22Rv1 (cell line): ENCODE measurements at regions not wholly inside any gene's neighbourhood (a gene's known extent, or its start where the extent isn't known, plus 50 kb on each side); places are given as distances from the start of the nearest gene placed in this dataset.

Experiments used
- H3K27ac ChIP-seq: fragments of 450-650 bp; 2 replicates; pipeline ENCODE4 v1.5.1; 2017
- ZFX ChIP-seq: fragments of 450-650 bp; IDR thresholded peaks from 2 replicates; pipeline ENCODE4 v1.6.1; 2017; ENCODE audit warnings: antibody characterized with exemption, borderline replicate concordance
- TF ChIP-seq, protein P1 (sequence below): fragments of 450-650 bp; IDR thresholded peaks from 2 replicates; pipeline ENCODE4 v1.5.1; 2017; ENCODE audit warnings: mild to moderate bottlenecking

DNA sequence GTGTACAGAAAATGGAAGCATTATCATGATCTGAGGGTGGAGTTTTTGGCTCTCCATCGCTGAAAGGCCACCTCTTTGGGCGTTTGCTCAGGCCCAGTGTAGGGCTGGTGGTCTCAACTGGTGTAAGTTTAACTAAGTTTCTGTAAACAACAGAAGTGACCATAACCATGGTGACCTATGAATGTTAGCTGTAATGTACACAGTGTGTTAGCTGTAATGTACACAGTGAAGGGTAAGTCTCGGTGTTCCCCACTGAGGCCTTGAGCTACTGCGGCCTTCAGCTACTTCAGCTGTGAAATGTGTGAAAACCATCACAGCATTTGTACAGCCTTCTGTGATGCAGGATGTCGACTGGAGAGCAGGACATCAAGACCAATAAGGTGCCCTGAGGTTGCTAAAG is 185.2 kb downstream of the MYLK4 start:
- no peak overlapping the region for H3K27ac ChIP-seq
- TF ChIP-seq, protein P1, sequence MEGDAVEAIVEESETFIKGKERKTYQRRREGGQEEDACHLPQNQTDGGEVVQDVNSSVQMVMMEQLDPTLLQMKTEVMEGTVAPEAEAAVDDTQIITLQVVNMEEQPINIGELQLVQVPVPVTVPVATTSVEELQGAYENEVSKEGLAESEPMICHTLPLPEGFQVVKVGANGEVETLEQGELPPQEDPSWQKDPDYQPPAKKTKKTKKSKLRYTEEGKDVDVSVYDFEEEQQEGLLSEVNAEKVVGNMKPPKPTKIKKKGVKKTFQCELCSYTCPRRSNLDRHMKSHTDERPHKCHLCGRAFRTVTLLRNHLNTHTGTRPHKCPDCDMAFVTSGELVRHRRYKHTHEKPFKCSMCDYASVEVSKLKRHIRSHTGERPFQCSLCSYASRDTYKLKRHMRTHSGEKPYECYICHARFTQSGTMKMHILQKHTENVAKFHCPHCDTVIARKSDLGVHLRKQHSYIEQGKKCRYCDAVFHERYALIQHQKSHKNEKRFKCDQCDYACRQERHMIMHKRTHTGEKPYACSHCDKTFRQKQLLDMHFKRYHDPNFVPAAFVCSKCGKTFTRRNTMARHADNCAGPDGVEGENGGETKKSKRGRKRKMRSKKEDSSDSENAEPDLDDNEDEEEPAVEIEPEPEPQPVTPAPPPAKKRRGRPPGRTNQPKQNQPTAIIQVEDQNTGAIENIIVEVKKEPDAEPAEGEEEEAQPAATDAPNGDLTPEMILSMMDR: no peak
- TF ChIP-seq ZFX: no peak

DNA sequence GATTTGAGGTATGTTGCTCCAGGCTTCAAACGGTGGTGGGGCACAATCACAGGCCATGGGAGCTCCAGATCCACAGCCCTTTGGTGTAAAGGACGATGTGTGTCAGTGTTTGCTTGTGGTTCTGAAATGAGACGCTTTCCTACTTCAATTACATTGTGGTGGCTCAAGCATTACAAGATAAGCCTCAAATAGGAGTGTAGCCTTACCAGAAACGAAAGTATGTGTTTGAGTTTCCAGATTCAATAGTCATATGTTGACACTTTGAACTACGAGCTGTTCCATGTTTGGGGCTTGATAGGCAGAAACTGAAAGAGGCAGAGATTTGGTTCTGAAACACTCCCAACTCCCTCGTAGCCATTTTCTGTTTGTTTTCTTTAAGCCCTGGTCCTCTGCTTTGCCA is 187.1 kb downstream of the MYLK4 start:
- no peak for TF ChIP-seq ZFX
- TF ChIP-seq, protein P1: no peak
- no peak overlapping the region for H3K27ac ChIP-seq

GRCh38 chr6:2562721-2563451 is 187.8 kb downstream of the MYLK4 start:
- H3K27ac ChIP-seq: no peak overlapping the region
- TF ChIP-seq ZFX: no peak
- TF ChIP-seq, protein P1: no peak

DNA sequence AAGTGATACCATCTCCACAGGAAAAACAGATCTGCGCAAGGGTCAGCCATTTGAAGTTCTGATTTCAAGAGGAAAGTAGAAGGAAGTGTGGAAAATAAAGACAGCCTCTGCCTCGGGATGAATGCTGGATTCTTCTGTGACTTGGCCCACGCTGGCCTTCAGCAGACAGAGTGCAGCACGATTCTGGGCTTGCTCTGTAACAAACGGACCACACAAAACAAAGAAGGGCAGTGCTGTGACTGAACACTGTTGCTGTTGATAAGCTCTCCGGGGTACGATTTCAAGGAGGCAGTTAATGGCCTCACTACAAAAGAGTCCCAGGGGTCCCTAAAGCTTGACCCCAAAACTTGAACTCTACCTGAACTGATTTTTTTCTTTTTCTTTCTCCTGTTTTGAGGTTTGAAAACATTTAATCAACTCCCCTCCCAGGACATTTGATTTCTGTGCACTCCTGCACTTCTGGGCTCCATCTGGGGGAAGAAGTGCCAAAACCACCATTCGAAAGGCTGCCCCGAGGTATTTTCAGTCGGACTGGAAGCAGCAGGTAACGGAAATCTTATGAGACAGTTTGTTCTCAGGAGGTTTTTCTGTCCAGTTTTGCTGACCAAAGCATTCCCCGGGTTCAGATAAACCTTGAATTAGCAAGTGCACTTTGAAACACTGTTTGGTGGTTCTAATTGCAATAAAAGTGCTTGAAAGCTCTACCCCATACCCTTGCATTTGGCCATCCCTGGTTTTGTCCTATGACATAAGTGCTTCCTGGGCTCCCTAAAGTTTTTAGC is 189.6 kb downstream of the MYLK4 start:
- no peak overlapping the region for H3K27ac ChIP-seq
- TF ChIP-seq, protein P1: no peak
- no peak for TF ChIP-seq ZFX

DNA sequence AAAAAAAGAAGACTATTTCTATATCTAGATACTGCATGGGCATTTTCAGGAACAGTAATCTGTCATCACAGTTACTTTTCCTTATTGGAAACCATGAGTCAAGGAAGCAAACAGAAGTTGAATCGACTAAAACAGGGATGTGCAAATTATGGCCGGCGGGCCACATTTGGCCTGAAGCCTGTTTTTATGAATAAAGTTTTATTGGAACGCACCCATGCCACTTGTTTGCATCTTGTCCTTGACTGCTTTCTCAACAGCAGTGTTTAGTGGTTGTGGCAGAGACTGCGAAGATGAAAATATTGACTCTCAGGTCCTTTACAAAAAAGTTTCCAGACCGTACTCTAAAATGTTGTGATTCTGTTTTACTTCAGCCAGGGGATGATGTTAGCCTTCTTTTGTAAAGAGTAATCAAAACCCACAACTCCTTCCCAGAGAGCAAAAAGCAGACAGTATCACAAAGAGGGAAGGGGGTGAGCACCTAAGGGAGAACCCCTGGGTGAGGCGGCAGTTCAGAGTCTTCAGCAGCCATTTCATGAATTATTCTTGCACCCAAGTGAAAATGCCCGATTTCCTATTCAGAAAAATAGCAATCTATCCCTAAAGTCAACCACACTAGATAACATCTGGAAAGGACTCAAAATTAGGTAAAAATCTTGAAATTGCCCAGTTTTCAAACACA is 190.4 kb downstream of the MYLK4 start:
- TF ChIP-seq, protein P1: no peak
- no peak for TF ChIP-seq ZFX
- H3K27ac ChIP-seq: no peak overlapping the region

- TF ChIP-seq, protein P1: no peak
- TF ChIP-seq ZFX: no peak
- no peak overlapping the region for H3K27ac ChIP-seq
These were observed 191.6 kb downstream of the MYLK4 start for GRCh38 chr6:2558861-2559801.
